Memory B cell (primary cell): ENCODE measurements at regions not wholly inside any gene's neighbourhood (a gene's known extent, or its start where the extent isn't known, plus 50 kb on each side); places are given as distances from the start of the nearest gene placed in this dataset.

Source experiments
- ATAC-seq: fragments of 150-1000 bp; cut with Tn5 transposase; 2 replicates; pipeline ENCODE4 v1.10.0; 2021; ENCODE audit warnings: low read depth, mild to moderate bottlenecking, moderate library complexity
- DNase-seq, 2 donors: peaks; one replicate each; pipeline ENCODE4 v3.0.0; 2022; ENCODE audit warnings: low spot score in 2 of 2
- H3K27ac Mint-ChIP-seq: one replicate; pipeline ENCODE4 v1.8.0; 2022; ENCODE audit warnings: mild to moderate bottlenecking, moderate library complexity, mixed read lengths
- H3K27me3 Mint-ChIP-seq: one replicate; pipeline ENCODE4 v1.8.0; 2022; ENCODE audit warnings: mixed read lengths
- H3K36me3 Mint-ChIP-seq: one replicate; pipeline ENCODE4 v1.8.0; 2022; ENCODE audit warnings: mild to moderate bottlenecking, mixed read lengths
- H3K4me1 Mint-ChIP-seq: one replicate; pipeline ENCODE4 v1.8.0; 2022; ENCODE audit warnings: mixed read lengths
- H3K4me3 Mint-ChIP-seq: one replicate; pipeline ENCODE4 v1.8.0; 2022; ENCODE audit warnings: mild to moderate bottlenecking, moderate library complexity, mixed read lengths
- H3K9me3 Mint-ChIP-seq: one replicate; pipeline ENCODE4 v1.8.0; 2022; ENCODE audit warnings: mixed read lengths

GRCh38 chr15:87575896-87576473, 680.6 kb downstream of the NTRK3 start:
- Mint-ChIP-seq H3K9me3 (peaks cover 2% of the 10 kb centered on the region), H3K4me3 (no peak overlapping the region), H3K27me3 (no peaks in the 10 kb centered on the region), H3K27ac (no peak overlapping the region), H3K4me1 (no peaks in the 10 kb centered on the region), H3K36me3 (no peaks in the 10 kb centered on the region)
- DNase-seq (no peak), ATAC-seq (no peak)

- ATAC-seq (no peak), DNase-seq (no peak)
- no peaks in the 10 kb centered on the region for H3K27me3 Mint-ChIP-seq
- H3K36me3 Mint-ChIP-seq, result no peaks in the 10 kb centered on the region
- peaks cover 2% of the 10 kb centered on the region for H3K9me3 Mint-ChIP-seq
- H3K4me1 Mint-ChIP-seq, result no peaks in the 10 kb centered on the region
- no peak overlapping the region for H3K4me3 Mint-ChIP-seq
- H3K27ac Mint-ChIP-seq, result no peak overlapping the region
Observed at GRCh38 chr15:87573534-87573933, 683.0 kb downstream of the NTRK3 start.

DNA sequence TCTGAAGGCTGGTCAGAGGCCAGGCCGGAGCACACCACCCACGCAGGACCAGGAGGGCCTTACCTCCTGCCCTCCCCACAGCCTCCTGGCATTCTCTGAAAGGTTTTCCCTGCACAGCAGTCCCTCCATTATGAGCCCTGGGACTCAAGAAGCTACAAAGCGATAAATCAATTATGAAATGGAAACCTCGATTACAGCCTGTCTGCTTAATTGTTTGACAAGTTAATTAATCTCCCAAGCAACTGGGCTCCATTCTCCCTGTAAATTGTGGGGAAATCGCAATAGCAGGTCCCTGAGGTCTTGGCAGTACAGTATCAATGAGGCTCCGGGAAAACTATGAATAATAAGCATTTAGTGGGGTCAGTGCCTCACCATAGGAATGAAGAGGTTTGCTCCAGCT, 683.5 kb downstream of the NTRK3 start:
- DNase-seq, result no peak
- Mint-ChIP-seq H3K27me3 (no peaks in the 10 kb centered on the region), H3K4me3 (no peak overlapping the region), H3K9me3 (peaks cover under 1% of the 10 kb centered on the region), H3K4me1 (no peaks in the 10 kb centered on the region), H3K27ac (no peak overlapping the region), H3K36me3 (no peaks in the 10 kb centered on the region)
- ATAC-seq, result no peak

DNA sequence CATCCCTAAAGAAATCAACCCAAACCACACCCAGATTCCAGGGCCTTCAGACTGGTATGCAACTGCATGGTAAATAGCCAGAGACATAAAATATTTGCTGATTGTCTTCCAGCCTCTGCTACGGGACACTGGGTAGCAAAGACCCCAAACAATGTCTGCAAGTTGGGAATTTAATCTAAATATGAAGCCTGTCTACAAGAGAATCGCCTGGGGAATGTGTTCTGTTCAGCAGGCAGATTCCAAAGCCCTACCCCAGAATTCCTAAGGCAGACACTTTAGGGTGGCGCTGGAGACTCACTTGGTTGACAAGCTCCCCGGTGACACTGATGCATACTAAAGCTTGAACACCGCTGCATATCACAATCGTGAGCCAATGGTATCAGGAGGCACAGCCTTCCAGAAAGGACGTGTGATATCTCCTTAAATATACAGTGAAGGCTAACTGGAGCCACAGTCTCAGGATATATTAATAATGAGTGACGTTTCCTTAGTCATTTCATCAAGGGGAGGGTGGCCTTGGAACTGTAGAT, 684.1 kb downstream of the NTRK3 start:
- Mint-ChIP-seq H3K9me3 (no peaks in the 10 kb centered on the region), H3K27me3 (no peaks in the 10 kb centered on the region), H3K27ac (no peak overlapping the region), H3K4me3 (no peak overlapping the region), H3K4me1 (no peaks in the 10 kb centered on the region), H3K36me3 (no peaks in the 10 kb centered on the region)
- ATAC-seq, result no peak
- no peak for DNase-seq

DNA sequence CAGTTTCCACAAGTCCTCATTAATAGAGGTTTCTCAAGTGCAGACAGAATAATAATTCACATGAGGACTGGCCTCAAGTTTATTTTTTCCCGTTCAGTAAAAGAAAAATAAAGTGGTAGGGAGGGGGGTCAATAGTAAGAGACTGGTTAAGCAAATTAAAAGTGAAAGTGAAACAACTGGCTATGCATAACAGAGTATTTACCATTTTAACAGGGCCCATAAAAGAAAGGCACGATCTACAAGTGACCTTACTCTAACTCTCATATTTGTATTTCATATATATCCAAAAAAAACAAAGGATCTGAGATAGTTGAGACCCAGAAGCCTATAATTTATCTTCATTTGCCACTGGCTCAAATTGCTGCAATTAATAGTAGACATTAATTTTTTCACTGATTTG, 686.3 kb downstream of the NTRK3 start:
- no peak for ATAC-seq

DNA sequence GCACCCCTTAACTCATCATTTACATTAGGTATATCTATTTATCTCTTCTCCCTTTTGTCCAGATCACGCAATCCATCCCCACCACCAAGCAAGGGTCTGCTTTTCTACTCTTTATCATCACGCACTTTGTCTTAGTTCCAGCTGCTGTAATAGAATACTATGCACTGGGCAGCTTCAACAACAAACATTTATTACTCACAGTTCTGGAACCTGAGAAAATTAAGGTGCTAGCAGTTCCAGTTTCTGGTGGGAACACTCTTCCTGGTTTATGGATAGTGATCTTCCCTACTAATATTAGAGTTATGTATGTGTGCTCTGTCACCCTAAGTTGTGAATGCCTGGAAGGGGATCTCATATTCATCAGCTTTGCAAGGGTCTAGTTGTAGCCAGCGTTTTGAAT, 687.0 kb downstream of the NTRK3 start:
- H3K4me1 Mint-ChIP-seq, result no peaks in the 10 kb centered on the region
- no peaks in the 10 kb centered on the region for H3K27me3 Mint-ChIP-seq
- ATAC-seq (no peak), DNase-seq (no peak)
- H3K4me3 Mint-ChIP-seq, result no peak overlapping the region
- no peaks in the 10 kb centered on the region for H3K36me3 Mint-ChIP-seq
- H3K9me3 Mint-ChIP-seq, result no peaks in the 10 kb centered on the region
- H3K27ac Mint-ChIP-seq, result no peak overlapping the region

More for the DNA sequence above, 686.3 kb downstream of the NTRK3 start:
- Mint-ChIP-seq H3K27ac (no peak overlapping the region), H3K4me1 (no peaks in the 10 kb centered on the region), H3K4me3 (no peak overlapping the region), H3K36me3 (no peaks in the 10 kb centered on the region), H3K27me3 (no peaks in the 10 kb centered on the region), H3K9me3 (no peaks in the 10 kb centered on the region)
- DNase-seq, result no peak

- no peak overlapping the region for H3K4me3 Mint-ChIP-seq
- H3K27me3 Mint-ChIP-seq, result no peaks in the 10 kb centered on the region
- H3K27ac Mint-ChIP-seq, result no peak overlapping the region
Observed at GRCh38 chr15:87567406-87568030, 689.0 kb downstream of the NTRK3 start.

GRCh38 chr15:87566236-87566635, 690.3 kb downstream of the NTRK3 start:
- Mint-ChIP-seq H3K27ac (no peak overlapping the region), H3K27me3 (no peaks in the 10 kb centered on the region), H3K36me3 (no peaks in the 10 kb centered on the region), H3K4me1 (no peaks in the 10 kb centered on the region), H3K4me3 (no peak overlapping the region), H3K9me3 (peaks cover 2% of the 10 kb centered on the region)
- DNase-seq (no peak), ATAC-seq (no peak)

More at GRCh38 chr15:87567406-87568030, 689.0 kb downstream of the NTRK3 start:
- Mint-ChIP-seq H3K4me1 (no peaks in the 10 kb centered on the region), H3K36me3 (no peaks in the 10 kb centered on the region), H3K9me3 (no peaks in the 10 kb centered on the region)
- DNase-seq (no peak), ATAC-seq (no peak)

- Mint-ChIP-seq H3K27me3 (no peaks in the 10 kb centered on the region), H3K4me1 (no peaks in the 10 kb centered on the region), H3K9me3 (peaks cover 2% of the 10 kb centered on the region), H3K4me3 (no peak overlapping the region), H3K27ac (no peak overlapping the region), H3K36me3 (no peaks in the 10 kb centered on the region)
- ATAC-seq (no peak), DNase-seq (no peak)
Observed at GRCh38 chr15:87564681-87565080, 691.9 kb downstream of the NTRK3 start.

DNA sequence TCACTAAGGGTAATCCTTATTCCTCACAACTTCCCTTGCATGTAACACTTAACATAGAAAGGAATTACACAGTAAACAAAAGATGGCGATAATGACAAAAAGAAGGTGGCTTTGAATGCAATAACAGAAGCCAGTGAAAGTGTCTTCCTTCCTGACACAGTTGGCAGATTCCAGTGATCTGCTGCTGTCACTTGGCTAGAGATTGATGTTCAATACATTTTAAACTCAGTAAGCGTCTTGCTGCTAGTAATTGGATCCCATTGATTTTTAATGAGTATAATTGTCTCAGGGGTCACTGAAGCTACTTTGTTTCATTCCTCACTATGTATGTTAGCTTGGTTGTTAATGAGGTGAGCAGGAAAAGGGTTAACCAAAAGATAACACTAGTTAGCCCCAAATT, 692.7 kb downstream of the NTRK3 start:
- Mint-ChIP-seq H3K4me3 (no peak overlapping the region), H3K9me3 (peaks cover 2% of the 10 kb centered on the region), H3K4me1 (no peaks in the 10 kb centered on the region), H3K27me3 (no peaks in the 10 kb centered on the region), H3K27ac (no peak overlapping the region), H3K36me3 (no peaks in the 10 kb centered on the region)
- DNase-seq (no peak), ATAC-seq (no peak)

DNA sequence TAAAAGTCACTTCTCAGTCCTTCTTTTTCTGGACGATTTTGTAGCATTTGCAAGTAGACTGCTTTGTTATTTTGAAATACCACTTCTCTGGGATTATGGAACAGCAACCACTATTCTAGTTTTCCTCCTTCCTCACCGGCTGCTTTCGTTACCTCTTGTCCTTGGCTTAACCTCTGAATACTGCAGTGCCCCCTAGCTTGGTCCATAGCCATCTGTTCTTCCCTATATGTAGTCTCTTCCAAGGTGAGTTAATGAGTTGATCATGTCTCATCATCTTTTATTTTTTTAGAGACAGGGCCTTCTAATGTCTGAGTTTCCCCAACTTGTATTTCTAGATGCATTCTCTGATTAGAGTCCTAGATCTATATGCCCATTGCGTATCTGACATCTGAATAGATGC, 694.3 kb downstream of the NTRK3 start:
- Mint-ChIP-seq H3K27ac (no peak overlapping the region), H3K36me3 (no peaks in the 10 kb centered on the region), H3K4me3 (no peak overlapping the region), H3K27me3 (no peaks in the 10 kb centered on the region), H3K9me3 (peaks cover 3% of the 10 kb centered on the region), H3K4me1 (no peaks in the 10 kb centered on the region)
- no peak for DNase-seq
- ATAC-seq, result no peak

DNA sequence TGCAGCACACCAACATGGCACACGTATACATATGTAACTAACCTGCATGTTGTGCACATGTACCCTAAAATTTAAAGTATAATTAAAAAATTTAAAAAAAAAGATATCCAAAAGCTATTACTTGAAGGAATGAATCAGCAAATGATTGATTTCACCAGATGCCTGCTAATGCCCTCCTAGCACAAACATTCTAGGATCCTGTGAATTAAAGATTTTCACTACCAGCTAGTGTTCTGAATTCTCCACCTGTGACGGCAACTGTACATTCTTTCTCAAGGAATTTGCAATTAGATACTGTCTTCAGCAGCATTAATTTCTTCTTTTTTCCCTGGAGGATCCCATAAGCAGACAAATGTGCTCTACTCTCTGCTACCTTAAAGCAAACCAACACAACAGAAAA, 694.9 kb downstream of the NTRK3 start:
- H3K4me1 Mint-ChIP-seq, result no peaks in the 10 kb centered on the region
- DNase-seq (no peak), ATAC-seq (no peak)
- H3K9me3 Mint-ChIP-seq, result peaks cover 3% of the 10 kb centered on the region
- H3K4me3 Mint-ChIP-seq, result no peak overlapping the region
- H3K27me3 Mint-ChIP-seq, result no peaks in the 10 kb centered on the region
- H3K27ac Mint-ChIP-seq, result no peak overlapping the region
- no peaks in the 10 kb centered on the region for H3K36me3 Mint-ChIP-seq

DNA sequence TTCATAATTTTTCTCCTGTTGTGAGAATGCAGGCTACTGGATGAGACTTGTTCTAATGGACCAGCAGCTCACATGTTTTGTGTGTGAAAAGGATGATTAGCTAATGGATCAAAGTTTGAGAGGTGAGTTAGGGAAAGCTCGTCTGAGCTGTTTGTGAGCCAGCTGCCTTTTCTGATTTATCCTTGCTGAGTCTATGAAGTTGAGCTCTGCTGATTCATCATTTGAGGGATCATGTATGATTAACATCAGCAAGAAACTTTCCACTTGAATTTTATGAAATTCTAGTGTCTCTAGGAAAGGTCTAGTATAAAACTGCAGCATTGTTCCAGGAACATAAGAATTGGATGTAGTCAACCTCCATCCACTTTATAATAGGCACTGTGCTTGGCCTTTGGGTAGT, 698.7 kb downstream of the NTRK3 start:
- Mint-ChIP-seq H3K4me1 (no peaks in the 10 kb centered on the region), H3K27me3 (no peaks in the 10 kb centered on the region), H3K9me3 (peaks cover 8% of the 10 kb centered on the region), H3K4me3 (no peak overlapping the region), H3K27ac (no peak overlapping the region), H3K36me3 (no peaks in the 10 kb centered on the region)
- ATAC-seq (no peak), DNase-seq (no peak)

- ATAC-seq (no peak), DNase-seq (no peak)
- H3K27me3 Mint-ChIP-seq, result no peaks in the 10 kb centered on the region
- H3K4me1 Mint-ChIP-seq, result no peaks in the 10 kb centered on the region
- no peaks in the 10 kb centered on the region for H3K36me3 Mint-ChIP-seq
- H3K4me3 Mint-ChIP-seq, result no peak overlapping the region
- peaks cover 6% of the 10 kb centered on the region for H3K9me3 Mint-ChIP-seq
- no peak overlapping the region for H3K27ac Mint-ChIP-seq
Observed at GRCh38 chr15:87556886-87557285, 699.7 kb downstream of the NTRK3 start.

DNA sequence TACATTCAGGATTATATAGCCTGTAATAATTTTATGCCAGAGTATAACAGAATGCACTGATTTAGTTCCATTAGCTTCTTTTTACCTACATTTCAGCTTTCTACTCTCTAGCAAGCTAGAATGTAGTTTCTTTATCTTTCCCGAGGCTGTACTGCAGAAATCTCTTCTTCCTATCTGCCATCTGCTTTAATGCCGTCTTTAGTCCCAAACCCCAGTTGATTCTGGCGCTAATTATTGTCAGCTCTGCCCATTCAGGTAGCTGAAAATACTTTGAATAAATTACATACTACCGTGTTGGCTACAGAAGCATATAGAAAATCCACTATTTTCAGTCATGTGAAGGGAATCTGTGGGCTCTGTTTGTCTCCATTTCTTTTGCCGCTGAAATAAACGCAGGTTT, 706.7 kb downstream of the NTRK3 start:
- no peak overlapping the region for H3K4me3 Mint-ChIP-seq
- H3K27me3 Mint-ChIP-seq, result no peaks in the 10 kb centered on the region
- DNase-seq (no peak), ATAC-seq (no peak)
- no peaks in the 10 kb centered on the region for H3K36me3 Mint-ChIP-seq
- H3K9me3 Mint-ChIP-seq, result peaks cover 5% of the 10 kb centered on the region
- no peaks in the 10 kb centered on the region for H3K4me1 Mint-ChIP-seq
- H3K27ac Mint-ChIP-seq, result no peak overlapping the region
